ENCODE measurements at regions not wholly inside any gene's neighbourhood (a gene's known extent, or its start where the extent isn't known, plus 50 kb on each side); places are given as distances from the start of the nearest gene placed in this dataset.

DNA sequence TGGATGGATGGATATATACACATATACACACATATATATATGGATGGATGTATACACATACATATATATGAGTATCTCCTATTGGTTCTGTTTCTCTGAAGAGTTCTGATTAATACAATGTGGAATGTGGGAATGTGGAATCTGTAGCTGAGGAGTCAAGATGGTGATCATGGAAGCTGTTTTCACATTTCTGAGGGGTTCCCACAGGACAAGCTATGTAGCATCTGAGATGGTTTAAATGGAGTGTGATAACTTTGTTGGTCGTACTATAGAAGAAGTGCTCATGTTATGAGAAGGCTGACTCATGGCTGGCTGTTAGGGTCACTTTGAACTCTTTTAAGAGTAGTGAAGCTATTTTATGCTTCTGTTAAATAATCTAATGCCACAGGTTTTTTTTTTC lies 279.7 kb downstream of the MEIS1 start:
- TF ChIP-seq, protein P1, sequence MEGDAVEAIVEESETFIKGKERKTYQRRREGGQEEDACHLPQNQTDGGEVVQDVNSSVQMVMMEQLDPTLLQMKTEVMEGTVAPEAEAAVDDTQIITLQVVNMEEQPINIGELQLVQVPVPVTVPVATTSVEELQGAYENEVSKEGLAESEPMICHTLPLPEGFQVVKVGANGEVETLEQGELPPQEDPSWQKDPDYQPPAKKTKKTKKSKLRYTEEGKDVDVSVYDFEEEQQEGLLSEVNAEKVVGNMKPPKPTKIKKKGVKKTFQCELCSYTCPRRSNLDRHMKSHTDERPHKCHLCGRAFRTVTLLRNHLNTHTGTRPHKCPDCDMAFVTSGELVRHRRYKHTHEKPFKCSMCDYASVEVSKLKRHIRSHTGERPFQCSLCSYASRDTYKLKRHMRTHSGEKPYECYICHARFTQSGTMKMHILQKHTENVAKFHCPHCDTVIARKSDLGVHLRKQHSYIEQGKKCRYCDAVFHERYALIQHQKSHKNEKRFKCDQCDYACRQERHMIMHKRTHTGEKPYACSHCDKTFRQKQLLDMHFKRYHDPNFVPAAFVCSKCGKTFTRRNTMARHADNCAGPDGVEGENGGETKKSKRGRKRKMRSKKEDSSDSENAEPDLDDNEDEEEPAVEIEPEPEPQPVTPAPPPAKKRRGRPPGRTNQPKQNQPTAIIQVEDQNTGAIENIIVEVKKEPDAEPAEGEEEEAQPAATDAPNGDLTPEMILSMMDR (IDR thresholded peaks at IDR 0.05; ENCODE audit: insufficient read depth, low read length) = no peak
- peak; percentile 13 for DNase-seq (ENCODE audit: low read depth)

DNA sequence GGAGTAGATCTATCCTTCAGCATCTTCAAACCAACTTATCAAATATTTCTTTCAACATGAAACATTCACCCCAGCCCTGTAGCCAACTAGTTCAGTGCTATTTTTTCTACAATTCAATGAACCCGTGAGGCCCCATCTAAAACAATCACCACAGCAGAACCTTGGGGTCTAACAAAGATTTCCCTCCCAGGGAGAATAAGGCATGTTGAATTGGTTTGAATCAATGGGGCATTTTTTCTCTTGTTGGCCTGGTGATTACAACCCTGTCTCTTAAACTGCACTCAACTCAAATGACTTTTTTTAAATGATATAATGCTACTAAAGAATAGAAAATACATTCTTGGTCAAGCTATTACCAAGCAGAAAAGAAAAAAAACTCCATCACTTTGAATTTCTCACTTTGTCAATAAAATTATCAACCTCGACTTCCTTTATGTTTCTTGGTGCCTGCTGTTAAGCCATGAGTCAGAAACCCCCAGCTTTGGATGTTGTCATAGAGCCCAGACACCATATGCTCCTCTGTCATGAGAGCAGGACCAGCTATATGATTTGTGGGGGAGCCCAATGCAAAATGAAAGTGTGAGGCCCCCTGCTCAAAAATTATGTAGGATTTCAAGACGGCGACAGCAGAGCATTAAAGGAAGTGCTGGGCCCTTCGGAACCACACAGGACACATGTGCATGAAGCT lies 282.4 kb downstream of the MEIS1 start:
- TF ChIP-seq, protein P1 (IDR thresholded peaks at IDR 0.05; ENCODE audit: insufficient read depth, low read length) = no peak
- peak; percentile 25 for DNase-seq (ENCODE audit: low read depth)
- no peak overlapping the region for H3K4me3 ChIP-seq (ENCODE audit: low read depth, low read length)

More for the DNA sequence above, 279.7 kb downstream of the MEIS1 start:
- H3K4me3 ChIP-seq (ENCODE audit: low read depth, low read length) = no peak overlapping the region

DNA sequence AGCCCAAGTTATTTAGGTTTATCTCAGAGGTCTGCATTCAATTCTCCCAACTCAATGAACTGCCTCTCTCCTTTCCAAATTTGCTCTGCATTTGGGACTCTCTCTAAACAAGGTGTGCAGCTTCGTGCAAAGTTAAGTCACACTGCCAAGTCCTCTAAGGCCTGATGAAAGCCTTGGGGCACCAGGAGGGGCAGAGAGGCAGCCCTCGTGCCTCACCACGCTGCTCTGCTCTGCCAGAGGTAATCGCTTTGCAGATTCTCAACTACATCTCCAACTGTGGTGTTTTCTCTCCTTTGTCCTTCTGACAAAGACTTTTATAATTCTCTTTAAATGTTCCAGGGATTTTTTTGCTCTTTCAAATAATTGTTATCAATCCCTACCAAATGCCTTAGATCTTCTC lies 283.0 kb downstream of the MEIS1 start:
- no peak for DNase-seq (ENCODE audit: low read depth)
- no peak overlapping the region for H3K4me3 ChIP-seq (ENCODE audit: low read depth, low read length)
- TF ChIP-seq, protein P1 (IDR thresholded peaks at IDR 0.05; ENCODE audit: insufficient read depth, low read length) = no peak

DNA sequence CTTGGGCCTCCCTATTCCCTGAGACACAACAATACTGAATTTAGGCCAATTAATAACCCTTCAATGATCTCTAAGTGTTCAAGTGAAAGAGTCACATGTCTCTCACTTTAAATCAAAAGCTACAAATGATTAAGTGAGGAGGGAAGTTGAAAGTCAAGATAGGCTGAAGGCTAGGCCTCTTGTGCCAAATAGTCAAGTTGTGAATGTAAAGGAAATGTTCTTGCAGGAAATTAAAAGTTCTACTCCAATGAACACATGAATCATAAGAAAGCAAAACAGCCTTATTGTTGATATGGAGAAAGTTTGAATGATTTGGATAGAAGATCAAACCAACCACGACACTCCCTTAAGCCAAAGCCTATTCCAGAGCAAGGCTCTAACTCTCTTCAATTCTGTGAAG lies 286.9 kb downstream of the MEIS1 start:
- TF ChIP-seq, protein P1 (IDR thresholded peaks at IDR 0.05; ENCODE audit: insufficient read depth, low read length) = no peak
- H3K4me3 ChIP-seq (ENCODE audit: low read depth, low read length) = no peak overlapping the region
- DNase-seq (ENCODE audit: low read depth) = no peak

DNA sequence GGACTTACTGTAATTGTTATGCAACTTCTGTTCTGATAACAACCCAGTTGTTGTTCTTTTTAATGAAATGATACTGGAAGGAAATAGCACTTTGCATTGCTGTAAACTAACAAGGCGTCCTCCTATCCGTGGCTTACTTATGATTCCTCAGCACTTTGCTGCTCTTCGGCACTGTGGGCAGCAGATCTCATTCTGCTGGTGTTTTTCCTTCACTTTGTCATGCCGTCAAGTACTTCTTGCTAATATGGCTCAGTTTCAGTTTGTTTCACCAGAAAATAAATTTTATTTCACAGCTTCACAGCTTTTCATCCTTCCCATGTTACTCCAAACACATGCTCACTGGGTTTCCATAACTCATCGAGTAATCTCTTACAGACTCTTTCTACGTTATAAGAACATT lies 289.3 kb downstream of the MEIS1 start:
- no peak overlapping the region for H3K4me3 ChIP-seq (ENCODE audit: low read depth, low read length)
- DNase-seq (ENCODE audit: low read depth) = no peak
- TF ChIP-seq, protein P1 (IDR thresholded peaks at IDR 0.05; ENCODE audit: insufficient read depth, low read length) = no peak

DNA sequence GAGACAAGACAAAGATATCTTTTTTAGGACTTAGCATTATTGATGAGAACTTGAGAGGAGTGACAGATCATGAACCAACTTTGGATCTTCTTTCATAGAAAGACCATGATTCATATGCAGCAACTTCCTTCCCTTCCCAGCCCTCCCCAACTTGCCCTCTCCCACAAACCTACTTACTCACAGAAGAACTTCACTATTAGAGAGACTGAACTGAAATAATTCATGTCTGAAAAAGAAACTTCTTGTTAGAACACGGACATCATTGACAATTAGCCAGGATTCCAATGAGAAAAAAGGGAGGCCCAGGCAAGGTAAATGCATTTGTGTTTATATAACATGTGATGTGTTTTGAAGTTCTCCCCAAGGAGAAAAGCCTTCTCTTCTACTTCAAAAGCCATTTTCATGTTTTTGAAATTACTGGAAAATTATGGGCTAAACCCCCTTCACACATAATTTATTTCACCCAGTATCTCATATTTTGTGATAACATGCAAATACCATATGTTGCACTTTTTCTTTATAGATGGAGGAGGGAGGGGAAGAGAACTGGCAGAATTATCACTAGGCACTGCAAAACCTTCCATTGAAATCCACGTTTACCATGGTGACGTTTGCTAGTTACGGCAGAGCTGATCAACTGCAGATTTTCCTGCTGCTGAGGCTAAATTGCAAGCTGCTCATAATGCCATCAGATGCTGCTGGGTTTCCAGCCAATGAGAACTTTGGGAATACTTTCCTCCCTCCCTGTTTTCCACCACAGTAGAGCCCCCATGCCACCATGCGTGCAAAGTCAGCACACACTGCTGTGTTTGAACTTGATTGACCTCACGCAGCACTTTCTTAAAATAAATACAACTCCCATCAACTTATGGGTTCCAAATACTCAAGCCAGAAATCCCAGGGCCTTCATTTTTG lies 294.7 kb downstream of the MEIS1 start:
- H3K4me3 ChIP-seq (ENCODE audit: low read depth, low read length) = no peak overlapping the region
- DNase-seq (ENCODE audit: low read depth) = peak; percentile 10
- TF ChIP-seq, protein P1 (IDR thresholded peaks at IDR 0.05; ENCODE audit: insufficient read depth, low read length) = no peak
